ENCODE measurements at regions not wholly inside any gene's neighbourhood (a gene's known extent, or its start where the extent isn't known, plus 50 kb on each side); places are given as distances from the start of the nearest gene placed in this dataset.

- H2AK5ac ChIP-seq (ENCODE audit: low read depth, low read length): no peak overlapping the region
- TF ChIP-seq SIRT6 (IDR thresholded peaks at IDR 0.05; ENCODE audit: low read length) (no peak), MAX (IDR thresholded peaks at IDR 0.05) (no peak), BRCA1 (IDR thresholded peaks at IDR 0.05; ENCODE audit: low read depth, low read length) (no peak), E2F6 (IDR thresholded peaks at IDR 0.05) (no peak), EGR1 (IDR thresholded peaks at IDR 0.05; ENCODE audit: borderline replicate concordance, low read depth, low read length) (no peak), JUND (IDR thresholded peaks at IDR 0.05; ENCODE audit: low read length) (no peak), SUZ12 (IDR thresholded peaks at IDR 0.05; ENCODE audit: low read length) (no peak), SP1 (IDR thresholded peaks at IDR 0.05; ENCODE audit: low read depth, low read length) (no peak)
Measured at GRCh38 chr20:10962937-10963336, 289.1 kb upstream of the JAG1 start.

More at GRCh38 chr20:10962937-10963336, 289.1 kb upstream of the JAG1 start:
- no peaks in the 10 kb centered on the region for H3K23me2 ChIP-seq (ENCODE audit: low read depth, low read length)
- no peaks in the 10 kb centered on the region for H3K27me3 ChIP-seq (replicated peaks in 1 of 4; ENCODE audit: control insufficient read depth in 3 of 4, extremely low read depth in 1 of 4, insufficient read depth in 3 of 4, low read length in 3 of 4)
- no peaks in the 10 kb centered on the region for H3K79me1 ChIP-seq (ENCODE audit: low read depth, low read length)
- H3K79me2 ChIP-seq (ENCODE audit: control insufficient read depth in 1 of 2, insufficient read depth in 2 of 2, low read length in 2 of 2): no peaks in the 10 kb centered on the region
- ChIA-PET CTCF (ENCODE audit: partially characterized antibody) (no interaction called here), POLR2A (ENCODE audit: partially characterized antibody) (no interaction called here)
- 0 out of 2 replicates have a peak overlapping the region, but pooled peaks have one; percentile 38 for H2AFZ ChIP-seq (ENCODE audit: low read length)
- H2BK12ac ChIP-seq (ENCODE audit: low read depth, low read length): no peak overlapping the region
- no peak overlapping the region for H2BK20ac ChIP-seq (ENCODE audit: low read length)
- no peak overlapping the region for H2BK120ac ChIP-seq (replicated peaks; ENCODE audit: low read depth, low read length)
- DNase-seq (ENCODE audit: low read depth in 1 of 2, low spot score in 2 of 2): no peak
- H3K9ac ChIP-seq (replicated peaks in 1 of 4; ENCODE audit: extremely low read depth in 1 of 4, low read depth in 3 of 4, low read length in 3 of 4): no peak overlapping the region
- H3K18ac ChIP-seq (ENCODE audit: extremely low read depth, low read length): no peak overlapping the region; the same call in 1 of the 2 replicates
- no peak overlapping the region for H3K4me3 ChIP-seq (ENCODE audit: extremely low read depth in 1 of 4, insufficient read depth in 2 of 4, low read depth in 3 of 4, low read length in 4 of 4)
- H2BK5ac ChIP-seq (ENCODE audit: low read depth, low read length): no peak overlapping the region
- no peak overlapping the region for H3K23ac ChIP-seq (ENCODE audit: insufficient read length)
- no peak overlapping the region for H3K4me2 ChIP-seq (ENCODE audit: insufficient read depth in 1 of 2, low read depth in 2 of 2, low read length in 2 of 2)
- no peaks in the 10 kb centered on the region for H3K4me1 ChIP-seq (replicated peaks in 1 of 4; ENCODE audit: control insufficient read depth in 3 of 4, insufficient read depth in 4 of 4, low read length in 3 of 4)
- no peak overlapping the region for H3K56ac ChIP-seq (replicated peaks; ENCODE audit: insufficient read length, low read depth, low read length)
- H4K5ac ChIP-seq (ENCODE audit: insufficient read length, low read depth, low read length): no peak overlapping the region
- 82% methylated on average over 3 of the region's 3 CpGs; no CpG with 5 or more reads in 1 of the 2 experiments for WGBS, 2 experiments (ENCODE audit: extremely low coverage in 1 of 2, insufficient coverage in 1 of 2, insufficient read length in 1 of 2, insufficient replicate concordance in 2 of 2, low coverage in 1 of 2, low lambda C conversion rate in 2 of 2, missing lambda C conversion rate in 1 of 2)
- H3K4ac ChIP-seq (replicated peaks; ENCODE audit: insufficient read length, low read depth, low read length): no peak overlapping the region
- H3K27ac ChIP-seq (ENCODE audit: low read depth, low read length): no peak overlapping the region
- H4K20me1 ChIP-seq (replicated peaks in 1 of 2; ENCODE audit: control insufficient read depth in 1 of 2, insufficient read depth in 2 of 2, low read length in 2 of 2): no peaks in the 10 kb centered on the region
- no peak for FAIRE-seq
- no peaks in the 10 kb centered on the region; a peak in 1 of 8 replicates for H3K36me3 ChIP-seq (ENCODE audit: control insufficient read depth in 2 of 4, insufficient read depth in 4 of 4, low read length in 3 of 4)
- no peak overlapping the region; the same call in 1 of the 2 replicates for H2BK15ac ChIP-seq (ENCODE audit: low read length)
- H4K91ac ChIP-seq (replicated peaks; ENCODE audit: insufficient read length, low read length): no peak overlapping the region
- no peak overlapping the region for H3K14ac ChIP-seq (ENCODE audit: insufficient read length)
- H3K9me3 ChIP-seq (ENCODE audit: insufficient read depth in 2 of 2, low read depth in 1 of 2, low read length in 1 of 2): no peaks in the 10 kb centered on the region
- H4K8ac ChIP-seq (ENCODE audit: extremely low read depth, insufficient read depth, low read length): no peak overlapping the region

Measured in H1 (cell line).